ENCODE measurements at regions not wholly inside any gene's neighbourhood (a gene's known extent, or its start where the extent isn't known, plus 50 kb on each side); places are given as distances from the start of the nearest gene placed in this dataset.
A peak's percentile ranks its signal among the peaks of the same experiment; 100 is the strongest.
"Not testable (repeated sequence)": the region's sequence is repeated elsewhere in the genome, so short reads cannot be mapped to it uniquely, and the experiment has no call there.

- no peak for DNase-seq
Measured at GRCh38 chr20:1809611-1810510, 85.3 kb upstream of the SIRPA start.

DNA sequence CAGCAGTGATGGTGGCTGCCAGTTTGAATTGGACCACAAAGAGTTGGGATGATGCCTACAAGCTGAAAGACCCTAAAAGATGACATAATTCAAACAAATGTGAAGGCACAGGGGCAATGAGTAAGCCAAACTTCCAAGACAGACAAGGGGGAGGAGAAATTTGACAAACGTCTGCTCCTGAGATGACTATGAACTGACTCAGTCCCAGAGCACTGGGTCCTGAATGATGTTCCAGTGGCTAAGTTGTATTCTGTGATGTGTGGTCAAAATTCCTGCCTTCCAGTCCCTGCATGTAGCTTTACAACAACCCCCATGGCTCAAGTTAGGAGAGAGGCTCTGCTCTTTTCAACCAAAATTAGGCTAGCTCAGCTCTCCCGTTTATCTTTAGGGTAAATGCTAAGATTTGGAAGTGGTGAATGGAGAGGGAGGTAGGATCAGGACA lies 86.1 kb upstream of the SIRPA start:
- DNase-seq = no peak

DNA sequence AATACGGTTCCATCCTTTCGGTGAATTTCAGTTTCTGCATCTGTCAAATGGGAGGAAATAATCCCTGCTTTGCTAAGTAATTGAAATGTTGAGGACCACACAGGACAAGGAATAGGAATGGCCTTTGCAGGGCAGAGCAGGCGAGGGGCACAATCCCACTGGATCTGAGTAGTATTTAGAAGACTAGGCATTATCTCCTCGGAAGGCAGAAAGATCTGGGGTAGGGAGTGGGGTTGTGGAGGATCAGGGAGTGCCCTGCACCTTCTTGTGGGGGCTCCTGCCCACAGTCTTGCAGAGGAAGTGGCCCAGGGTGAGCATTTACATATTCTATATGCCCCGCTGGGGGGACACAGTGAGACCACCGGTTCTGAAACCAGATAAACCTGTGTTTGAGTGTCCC lies 87.1 kb upstream of the SIRPA start:
- DNase-seq = no peak

DNA sequence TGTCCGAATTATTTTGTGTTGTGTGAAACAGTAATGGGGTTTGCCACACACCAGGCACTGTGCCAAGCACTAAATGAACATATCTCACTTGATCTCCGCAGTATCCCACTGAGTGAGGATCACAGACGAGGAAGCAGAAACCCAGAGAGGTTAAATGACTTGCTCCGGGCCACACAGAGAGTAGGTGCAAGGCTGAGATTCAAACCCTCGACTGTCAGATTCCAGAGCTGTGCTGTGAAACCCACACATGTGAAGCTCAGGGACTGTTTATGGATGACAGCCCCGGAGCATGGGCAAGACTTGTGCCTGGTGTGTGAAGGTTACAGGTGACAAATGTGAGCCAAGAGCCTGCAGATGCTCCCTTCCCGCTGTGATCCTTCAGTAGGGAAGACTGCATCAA lies 87.8 kb upstream of the SIRPA start:
- no peak for DNase-seq

DNA sequence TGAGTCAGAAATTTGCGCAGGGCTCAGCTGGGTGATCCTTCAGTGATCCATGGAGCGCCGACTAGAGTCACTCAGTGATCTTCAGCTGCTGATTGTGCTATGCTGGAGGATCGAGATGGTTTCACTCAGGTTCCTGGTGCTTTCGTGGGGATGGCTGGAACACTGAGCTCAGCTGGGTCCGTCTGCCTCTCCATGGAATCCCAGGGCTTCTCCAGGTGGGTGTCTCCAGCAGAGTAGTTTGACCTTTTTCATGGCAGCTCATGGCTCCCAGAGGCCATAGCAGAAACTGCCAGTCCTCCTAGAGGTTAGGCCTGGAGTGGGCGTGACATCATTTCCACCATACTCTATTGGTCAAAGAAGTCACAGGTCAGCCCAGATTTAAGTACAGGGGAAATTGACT lies 88.8 kb upstream of the SIRPA start:
- no peak for DNase-seq

GRCh38 chr20:1805816-1806215 lies 89.4 kb upstream of the SIRPA start:
- no peak for DNase-seq

- no peak for DNase-seq
Measured at GRCh38 chr20:1805161-1805581, 90.0 kb upstream of the SIRPA start.

- no peak for DNase-seq
Measured at GRCh38 chr20:1804554-1804956, 90.7 kb upstream of the SIRPA start.

- DNase-seq = no peak
Measured at GRCh38 chr20:1803932-1804501, 91.2 kb upstream of the SIRPA start.

DNA sequence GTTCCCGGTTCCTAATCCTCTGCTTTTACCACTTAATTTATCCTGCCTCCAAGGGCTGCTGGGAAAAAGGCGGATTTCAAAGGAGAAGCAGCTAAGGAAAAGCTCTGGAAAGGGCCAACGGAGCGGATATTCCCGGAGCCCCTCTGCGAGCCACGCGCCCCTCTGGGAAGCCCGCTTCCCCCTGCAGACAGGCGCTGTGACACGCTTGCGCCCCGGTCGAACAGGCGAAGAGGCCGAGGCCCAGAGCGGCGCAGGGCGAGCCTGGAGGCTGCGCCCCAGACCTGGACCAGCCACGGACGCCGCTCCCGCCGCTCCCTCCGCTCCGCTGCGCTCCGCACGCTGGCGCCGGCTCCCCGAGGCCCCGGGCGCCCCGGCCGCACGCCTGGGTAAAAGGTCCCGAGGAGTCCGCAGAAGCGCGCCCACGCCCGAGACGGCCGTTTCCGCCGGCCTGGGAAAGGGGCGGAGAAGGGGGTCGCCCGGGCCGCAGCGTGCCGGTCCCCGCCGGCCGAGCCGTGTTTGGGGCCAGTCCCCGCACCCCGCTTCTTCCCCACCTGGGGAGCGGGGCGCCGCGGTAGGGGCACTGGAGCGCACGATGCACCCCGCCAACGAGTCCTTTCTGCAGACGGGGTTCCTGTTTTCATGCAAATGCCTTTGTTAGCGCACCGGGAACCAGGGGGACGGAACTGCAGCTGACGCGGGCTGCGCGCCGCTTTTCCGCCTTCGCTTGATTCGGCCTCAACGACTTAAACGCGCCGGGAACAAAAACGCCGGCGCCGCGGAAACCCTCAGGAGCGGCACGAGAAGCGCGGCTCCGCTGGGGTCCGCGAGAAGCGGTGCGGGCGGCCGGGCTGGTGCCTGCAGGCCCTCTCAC lies 91.9 kb upstream of the SIRPA start:
- peak; percentile 63 for DNase-seq

- DNase-seq = peak; percentile 73
Measured at GRCh38 chr20:1802385-1803060, 92.7 kb upstream of the SIRPA start.

DNA sequence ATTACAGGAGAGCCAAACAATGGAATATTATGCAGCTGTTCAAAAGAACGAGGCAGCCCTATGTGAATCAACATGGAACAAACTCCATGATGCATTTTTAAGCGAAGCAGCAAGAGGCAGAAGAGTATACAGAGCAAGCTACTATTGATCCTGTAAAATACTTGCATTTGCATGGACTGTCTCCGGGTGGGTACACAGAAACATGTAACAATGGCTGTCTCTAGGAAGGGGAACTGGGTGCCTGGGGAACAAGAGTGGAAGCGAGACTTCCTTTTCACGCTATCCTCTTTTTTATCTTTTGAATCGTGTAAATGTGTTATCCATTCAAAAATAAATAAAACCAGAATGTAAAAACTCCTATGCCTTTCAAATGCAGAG lies 93.3 kb upstream of the SIRPA start:
- no peak for DNase-seq

DNA sequence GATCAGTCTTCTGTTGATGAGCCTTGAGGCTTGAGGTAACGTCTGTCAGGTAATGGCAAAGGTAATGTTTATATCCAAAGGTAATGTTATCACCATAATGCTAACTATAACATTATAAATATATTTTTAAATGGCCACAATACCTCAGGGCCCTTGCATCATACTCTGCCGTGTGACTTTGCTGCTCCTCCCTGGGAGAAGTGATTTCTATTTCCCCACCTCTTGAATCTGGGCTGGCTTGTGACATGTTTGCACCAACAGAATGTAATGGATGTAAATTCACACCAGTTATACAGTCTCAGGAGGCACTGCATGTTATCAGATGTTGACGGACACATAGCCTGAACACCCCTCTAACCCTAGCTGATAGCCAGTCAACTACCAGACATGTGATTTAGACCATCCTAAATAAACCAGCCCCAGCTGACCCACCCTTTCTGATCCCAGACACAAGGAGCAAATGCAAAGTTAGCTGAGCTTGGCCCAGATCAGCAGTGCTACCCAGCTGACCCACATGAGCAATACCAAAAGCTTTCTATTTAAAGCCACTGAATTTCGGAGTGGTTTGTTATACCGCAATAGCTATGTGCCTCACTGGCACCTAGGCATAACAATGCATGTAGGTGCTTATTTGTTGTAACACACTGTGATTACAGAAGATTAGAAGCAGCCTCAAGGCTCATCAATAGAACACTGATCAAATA lies 93.8 kb upstream of the SIRPA start:
- no peak for DNase-seq

DNA sequence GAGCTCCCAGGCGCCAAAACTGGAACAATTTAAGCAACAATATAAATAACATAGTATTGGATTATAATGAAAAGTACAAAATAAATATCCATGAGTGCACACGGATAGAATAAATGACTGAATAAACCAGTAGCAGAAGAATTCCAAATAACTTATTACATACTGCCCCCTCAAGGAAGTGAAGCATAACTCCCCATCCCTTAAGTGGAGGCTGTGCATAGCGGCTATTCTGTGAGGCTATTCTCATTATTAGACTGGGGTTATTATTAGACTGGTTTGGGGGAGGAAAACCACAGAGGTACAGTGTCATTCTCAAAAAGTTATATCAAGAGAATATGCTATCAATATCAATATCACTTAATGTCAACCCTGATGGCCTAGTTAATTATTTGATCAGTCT lies 94.4 kb upstream of the SIRPA start:
- no peak for DNase-seq

GRCh38 chr20:1800180-1800579 lies 95.0 kb upstream of the SIRPA start:
- no peak for DNase-seq

- not testable (repeated sequence) for DNase-seq
Measured at GRCh38 chr20:1799746-1800145, 95.5 kb upstream of the SIRPA start.

DNA sequence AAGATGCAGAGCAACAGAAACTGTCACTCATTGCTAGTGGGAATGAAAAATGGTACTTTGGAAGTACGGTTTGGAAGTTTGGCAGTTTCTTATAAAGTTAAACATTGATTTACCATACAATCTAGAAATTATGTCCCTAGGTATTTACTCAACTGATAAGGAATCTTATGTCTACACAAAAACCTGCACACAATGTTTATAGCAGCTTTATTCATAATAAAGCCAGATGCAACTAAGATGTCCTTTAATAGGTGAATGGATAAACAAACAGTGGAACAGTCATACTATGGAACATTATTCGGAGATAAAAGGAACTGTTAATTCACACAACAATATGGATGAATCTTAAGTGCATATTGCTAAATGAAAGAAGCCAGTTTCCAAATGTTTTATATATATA lies 96.2 kb upstream of the SIRPA start:
- no peak for DNase-seq

DNA sequence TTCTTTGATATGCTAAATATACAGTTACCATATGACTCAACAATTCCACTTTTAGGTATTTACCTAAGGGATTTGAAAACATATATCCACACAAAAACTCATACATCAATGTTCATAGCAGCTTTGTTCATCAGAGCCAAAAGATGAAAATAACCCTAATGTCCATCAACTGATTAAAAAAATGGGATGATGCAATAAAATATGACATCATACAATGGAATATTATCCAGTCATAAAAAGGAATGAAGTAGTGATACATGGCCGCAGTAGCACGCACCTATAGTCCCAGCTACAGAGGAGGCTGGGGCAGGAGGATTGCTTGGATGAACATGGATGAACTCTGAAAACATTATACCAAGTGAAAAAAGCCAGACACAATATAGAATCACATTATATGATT lies 101.4 kb upstream of the SIRPA start:
- DNase-seq = no peak

DNA sequence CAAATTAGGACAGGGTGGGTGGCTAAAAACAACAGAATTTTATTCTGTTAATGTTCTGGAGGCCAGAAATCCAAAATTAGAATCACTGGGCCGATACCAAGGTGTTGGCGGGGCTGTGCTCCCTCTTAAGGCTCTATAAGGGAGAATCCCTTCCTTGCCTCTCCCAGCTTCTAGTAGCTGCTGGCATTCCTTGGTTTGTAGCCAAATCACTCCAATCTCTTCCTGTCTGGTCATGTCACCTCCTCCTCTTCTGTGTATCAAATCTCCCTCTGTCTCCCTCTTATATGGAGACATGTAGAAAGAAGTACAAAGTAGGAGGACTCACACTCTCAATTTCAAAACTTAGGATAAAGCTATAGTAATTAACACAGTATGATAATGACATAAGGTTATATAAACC lies 102.9 kb upstream of the SIRPA start:
- DNase-seq = no peak

DNA sequence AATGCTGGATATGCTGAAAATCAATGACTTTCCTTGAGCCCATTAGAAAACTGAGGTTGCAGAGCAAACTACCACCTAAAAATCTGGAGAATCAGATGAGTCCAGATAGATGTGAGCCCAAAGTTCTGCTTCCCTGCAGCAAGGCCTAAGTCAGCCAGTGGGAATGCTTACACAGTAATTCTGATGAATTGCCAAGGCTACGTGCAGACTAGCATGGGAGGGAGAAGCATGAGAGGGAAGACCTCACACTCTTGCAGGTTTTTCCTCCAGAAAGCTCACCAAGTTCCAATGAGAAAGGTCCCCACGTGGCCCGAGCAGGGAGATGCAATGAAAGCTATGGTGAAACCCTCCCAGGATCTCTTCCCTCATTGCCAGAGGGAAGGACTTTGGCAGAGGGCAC lies 104.8 kb upstream of the SIRPA start:
- DNase-seq = no peak

DNA sequence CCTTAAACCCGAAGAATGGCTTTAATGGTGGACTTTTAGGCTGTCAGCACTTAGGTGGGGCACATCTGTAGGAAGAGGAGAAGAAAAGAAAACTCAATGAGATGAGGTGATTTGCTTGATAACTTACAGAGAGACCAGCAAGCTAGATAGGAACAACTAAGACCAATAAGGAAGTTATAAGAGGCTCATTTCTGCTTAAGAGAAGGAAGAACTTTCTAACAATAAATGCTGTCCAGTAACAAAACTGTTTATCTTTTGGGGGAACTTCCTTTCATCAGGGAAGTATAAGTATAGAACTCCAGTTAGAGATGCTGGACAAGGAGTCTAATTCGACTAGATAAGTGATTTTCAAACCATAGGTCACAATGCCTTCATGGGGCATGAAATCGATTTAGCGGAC lies 107.2 kb upstream of the SIRPA start:
- DNase-seq = no peak

DNA sequence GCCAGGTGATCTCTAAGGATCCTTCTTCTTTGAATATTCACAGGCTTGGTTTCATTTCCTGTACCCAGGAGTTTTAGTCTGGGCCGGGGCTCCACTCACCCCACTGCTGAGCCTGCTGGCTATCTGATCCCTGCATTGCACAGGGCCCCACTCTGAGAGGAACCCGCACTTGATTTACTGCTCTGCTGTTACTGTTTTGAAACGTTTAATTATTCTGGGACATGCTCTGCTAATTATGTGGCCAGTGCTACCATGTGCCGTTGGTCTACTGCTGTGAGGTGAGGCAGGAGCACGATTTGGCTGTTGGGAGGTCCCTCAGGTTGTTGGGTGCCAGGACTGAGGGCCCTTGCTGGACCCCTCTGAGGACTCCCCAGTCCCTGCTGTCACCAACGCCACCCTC lies 108.7 kb upstream of the SIRPA start:
- DNase-seq = no peak

Data from NCI-H345 (cell line).